ENCODE measurements at regions not wholly inside any gene's neighbourhood (a gene's known extent, or its start where the extent isn't known, plus 50 kb on each side); places are given as distances from the start of the nearest gene placed in this dataset.

GRCh38 chr10:31133792-31134310, 102.2 kb upstream of the ZNF438 start:
- TF ChIP-seq TAF1 (IDR thresholded peaks at IDR 0.05; ENCODE audit: borderline replicate concordance, low read depth, low read length) (no peak; the same call in 1 of the 2 replicates), EP300 (IDR thresholded peaks at IDR 0.05; ENCODE audit: borderline replicate concordance in 1 of 2, low read depth in 1 of 2, low read length in 1 of 2) (peak in 1 of 2 experiments; percentile 44; a peak in 1 of 4 replicates), CTCF (IDR thresholded peaks at IDR 0.05) (no peak), FOSL2 (IDR thresholded peaks at IDR 0.05; ENCODE audit: borderline replicate concordance, low read depth) (no peak), POLR2AphosphoS5 (IDR thresholded peaks at IDR 0.05; ENCODE audit: low read depth, low read length) (peak; percentile 42; the same call in 1 of the 2 replicates), TEAD4 (IDR thresholded peaks at IDR 0.05; ENCODE audit: borderline replicate concordance, insufficient read depth) (no peak)
